Liver (tissue), 3 donors: ENCODE measurements at regions not wholly inside any gene's neighbourhood (a gene's known extent, or its start where the extent isn't known, plus 50 kb on each side); places are given as distances from the start of the nearest gene placed in this dataset.

Source experiments
- ATF3 ChIP-seq: IDR thresholded peaks from 2 replicates; pipeline ENCODE4 v1.6.1; 2016; ENCODE audit warnings: antibody characterized with exemption
- EGR1 ChIP-seq, 2 donors: IDR thresholded peaks; 2 replicates each; pipeline ENCODE4 v1.6.1; 2016 to 2018; ENCODE audit warnings: antibody characterized with exemption in 2 of 2, low read depth in 2 of 2
- FOXA2 ChIP-seq: IDR thresholded peaks from 2 replicates; pipeline ENCODE4 v1.6.1; 2016; ENCODE audit warnings: antibody characterized with exemption
- GABPA ChIP-seq, 2 donors: IDR thresholded peaks in 1 of 2; conservative IDR thresholded peaks in 1 of 2; 2 replicates each; pipeline ENCODE4 v1.6.1; 2016; ENCODE audit warnings: antibody characterized with exemption in 2 of 2, mild to moderate bottlenecking in 1 of 2, moderate library complexity in 1 of 2
- HNF4A ChIP-seq, 2 donors: conservative IDR thresholded peaks; 2 replicates each; pipeline ENCODE4 v1.6.1; 2016; ENCODE audit warnings: antibody characterized with exemption in 2 of 2, mild to moderate bottlenecking in 2 of 2
- JUND ChIP-seq, 2 donors: IDR thresholded peaks; 2 replicates each; pipeline ENCODE4 v1.6.1; 2016; ENCODE audit warnings: antibody characterized with exemption in 2 of 2
- MAX ChIP-seq: IDR thresholded peaks from 2 replicates; pipeline ENCODE4 v1.6.1; 2016; ENCODE audit warnings: antibody characterized with exemption
- RAD21 ChIP-seq, 2 donors: IDR thresholded peaks; 2 replicates each; pipeline ENCODE4 v1.6.1; 2016; ENCODE audit warnings: antibody characterized with exemption in 2 of 2, mild to moderate bottlenecking in 2 of 2
- SP1 ChIP-seq: IDR thresholded peaks from 2 replicates; pipeline ENCODE4 v1.6.1; 2018; ENCODE audit warnings: antibody characterized with exemption, mild to moderate bottlenecking
- YY1 ChIP-seq: IDR thresholded peaks from 2 replicates; pipeline ENCODE4 v1.6.1; 2016; ENCODE audit warnings: antibody characterized with exemption, mild to moderate bottlenecking
- TF ChIP-seq, protein P1 (sequence below): fragments of 150-350 bp; IDR thresholded peaks from 2 replicates; pipeline ENCODE4 v1.5.1; 2017; ENCODE audit warnings: improper control_type of control experiment, low read depth, low read length; ENCODE audit not compliant: missing input control
- donor health status: healthy.
- donor health status: healthy.

DNA sequence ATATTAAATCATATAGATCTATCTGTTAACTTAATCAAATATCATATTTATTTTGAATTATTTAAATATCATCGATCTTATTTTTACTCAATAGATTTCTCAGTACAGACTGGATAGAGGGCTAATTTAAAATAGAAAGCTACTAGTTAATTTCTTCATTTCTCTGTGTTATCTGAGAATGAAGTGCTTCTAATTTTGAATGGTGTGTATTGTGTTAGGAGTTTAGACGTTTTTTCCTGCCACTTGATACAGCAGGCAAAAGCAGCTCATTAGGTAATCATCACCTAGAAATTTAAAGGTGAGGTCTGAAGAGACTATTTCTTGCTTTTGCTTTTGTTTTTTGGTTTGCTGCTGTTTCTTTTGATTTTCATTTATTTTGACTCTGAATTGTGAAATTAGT, 948.8 kb upstream of the TENM3 start:
- TF ChIP-seq GABPA (IDR thresholded peaks at IDR 0.05 in 1 of 2, conservative IDR thresholded peaks at IDR 0.05 in 1 of 2) (no peak), SP1 (no peak), YY1 (no peak), JUND (IDR thresholded peaks at IDR 0.05) (no peak), RAD21 (IDR thresholded peaks at IDR 0.05) (no peak), HNF4A (conservative IDR thresholded peaks at IDR 0.05) (no peak), FOXA2 (no peak), EGR1 (IDR thresholded peaks at IDR 0.05; ENCODE audit: low read depth in 2 of 2) (no peak), ATF3 (no peak), MAX (no peak)
- TF ChIP-seq, protein P1, sequence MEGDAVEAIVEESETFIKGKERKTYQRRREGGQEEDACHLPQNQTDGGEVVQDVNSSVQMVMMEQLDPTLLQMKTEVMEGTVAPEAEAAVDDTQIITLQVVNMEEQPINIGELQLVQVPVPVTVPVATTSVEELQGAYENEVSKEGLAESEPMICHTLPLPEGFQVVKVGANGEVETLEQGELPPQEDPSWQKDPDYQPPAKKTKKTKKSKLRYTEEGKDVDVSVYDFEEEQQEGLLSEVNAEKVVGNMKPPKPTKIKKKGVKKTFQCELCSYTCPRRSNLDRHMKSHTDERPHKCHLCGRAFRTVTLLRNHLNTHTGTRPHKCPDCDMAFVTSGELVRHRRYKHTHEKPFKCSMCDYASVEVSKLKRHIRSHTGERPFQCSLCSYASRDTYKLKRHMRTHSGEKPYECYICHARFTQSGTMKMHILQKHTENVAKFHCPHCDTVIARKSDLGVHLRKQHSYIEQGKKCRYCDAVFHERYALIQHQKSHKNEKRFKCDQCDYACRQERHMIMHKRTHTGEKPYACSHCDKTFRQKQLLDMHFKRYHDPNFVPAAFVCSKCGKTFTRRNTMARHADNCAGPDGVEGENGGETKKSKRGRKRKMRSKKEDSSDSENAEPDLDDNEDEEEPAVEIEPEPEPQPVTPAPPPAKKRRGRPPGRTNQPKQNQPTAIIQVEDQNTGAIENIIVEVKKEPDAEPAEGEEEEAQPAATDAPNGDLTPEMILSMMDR, result no peak
